Activated CD8-positive, alpha-beta memory T cell treated with anti-CD3 and anti-CD28 coated beads for 48 hours (primary cell): ENCODE measurements at regions not wholly inside any gene's neighbourhood (a gene's known extent, or its start where the extent isn't known, plus 50 kb on each side); places are given as distances from the start of the nearest gene placed in this dataset.

Source experiments
- DNase-seq, 3 experiments: peaks; one replicate each; pipeline ENCODE4 v3.0.0-alpha.2; 2020; ENCODE audit warnings: low read depth in 2 of 3, low spot score in 2 of 3

DNA sequence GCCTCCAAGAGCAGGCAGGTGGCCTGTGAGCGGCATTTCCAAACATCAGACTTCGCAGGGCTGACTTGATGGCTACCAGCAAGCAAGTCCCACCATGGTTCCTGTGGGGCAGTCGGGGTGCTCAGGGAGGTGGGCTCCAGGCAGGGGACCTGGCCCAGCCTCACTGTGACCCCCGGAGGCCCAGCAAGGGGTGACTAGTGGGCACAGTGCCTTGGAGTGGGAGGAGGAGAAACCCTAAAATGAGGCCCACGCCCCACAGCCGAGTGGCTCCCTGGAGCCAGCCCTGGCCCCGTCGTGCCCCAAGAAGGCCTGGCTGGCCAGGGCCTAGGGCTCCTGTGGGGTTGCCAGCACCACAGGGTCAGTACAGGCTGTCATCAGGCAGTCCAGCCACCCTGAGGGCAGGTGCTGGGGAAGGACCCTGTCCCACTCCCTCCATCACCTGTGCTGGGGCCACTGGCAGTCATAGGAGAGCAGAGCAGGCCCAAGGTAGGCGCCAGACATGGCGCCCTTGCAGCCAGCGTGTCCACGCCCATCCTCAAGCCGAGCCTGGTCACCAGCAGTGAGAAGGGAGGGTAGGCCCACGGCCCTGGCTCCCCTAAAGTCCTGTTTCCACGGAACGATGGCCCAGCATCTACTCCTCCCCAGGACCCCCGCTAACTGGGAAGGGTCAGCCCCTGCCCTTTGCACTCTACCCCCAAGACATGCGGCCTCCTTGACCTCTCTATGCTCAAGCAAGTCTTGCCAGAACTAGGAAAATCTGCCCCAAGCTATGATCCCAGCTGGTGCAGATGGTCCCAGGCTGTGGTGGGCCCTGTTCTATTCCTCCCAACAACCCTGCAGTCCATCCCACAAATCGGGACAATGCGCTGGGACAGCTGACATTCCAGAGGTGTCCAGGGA, 144.2 kb upstream of the C14orf180 start:
- no peak for DNase-seq

GRCh38 chr14:104436047-104436591, 143.4 kb upstream of the C14orf180 start:
- no peak for DNase-seq

DNA sequence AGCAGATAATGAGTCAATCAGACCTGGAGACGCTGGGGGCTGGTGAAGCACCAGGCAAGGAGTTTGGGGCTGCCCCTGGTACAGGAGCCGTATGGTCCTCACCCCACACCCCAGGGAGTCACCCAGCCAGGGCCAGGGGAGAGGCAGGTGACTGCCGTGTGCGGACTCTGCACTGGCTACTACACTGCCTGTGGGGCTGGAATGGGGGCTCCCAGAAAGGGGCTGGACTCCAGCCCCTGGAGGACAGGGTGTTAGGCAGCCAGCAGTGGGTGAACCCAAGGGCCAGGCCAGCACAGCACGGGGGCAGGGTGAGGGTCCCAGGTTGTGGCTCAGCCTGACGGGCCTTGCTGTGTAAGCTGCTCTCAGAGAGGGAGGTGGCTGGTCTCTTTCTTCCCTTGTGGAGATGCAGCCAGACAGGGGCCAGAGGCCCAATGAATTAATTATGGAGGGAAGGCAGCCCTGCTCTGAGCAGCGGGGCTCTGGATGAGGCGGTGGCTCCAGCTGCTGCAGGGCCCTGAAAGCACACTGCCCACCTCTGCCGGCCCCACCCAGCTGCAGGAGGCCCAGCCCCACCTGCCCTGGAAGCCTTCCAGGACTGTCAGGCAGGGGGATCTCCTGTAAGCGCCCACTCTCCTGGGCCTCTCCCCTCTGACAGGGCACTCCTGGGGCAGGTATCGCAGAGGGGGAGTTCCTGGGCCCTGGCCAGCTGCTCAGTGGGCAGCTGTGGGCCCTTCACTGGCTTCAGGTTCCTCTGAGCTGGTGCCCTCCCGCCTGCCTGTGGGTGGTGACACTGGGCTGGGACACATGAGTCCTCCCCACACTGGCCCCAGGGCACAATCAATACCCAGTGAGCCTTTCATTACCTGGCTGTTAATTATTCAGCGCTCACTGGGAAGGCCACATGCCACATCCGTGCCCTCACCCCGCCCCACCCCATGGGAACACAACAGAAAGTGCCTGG, 142.5 kb upstream of the C14orf180 start:
- no peak for DNase-seq

DNA sequence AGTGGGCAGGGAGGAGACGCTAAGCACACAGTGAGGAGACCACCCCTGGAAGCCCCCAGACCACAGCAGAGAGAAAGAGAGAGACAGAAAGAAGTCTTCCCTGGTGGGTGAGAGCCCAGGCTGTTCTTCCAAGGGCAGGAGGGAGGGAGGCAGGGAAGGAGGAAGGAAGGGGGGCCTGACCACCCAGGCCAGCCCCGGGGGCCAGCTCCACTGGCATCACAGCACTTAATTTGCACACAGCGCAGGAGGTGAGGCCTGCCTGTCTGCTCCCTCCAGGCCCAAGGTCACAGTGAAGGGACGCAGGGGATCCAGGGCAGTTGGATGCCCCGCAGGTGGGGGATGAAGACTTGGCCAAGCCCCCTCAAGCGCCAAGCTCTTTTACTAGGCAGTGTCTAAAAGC, 141.9 kb upstream of the C14orf180 start:
- DNase-seq, result no peak

GRCh38 chr14:104438166-104438887, 141.2 kb upstream of the C14orf180 start:
- DNase-seq, result no peak

DNA sequence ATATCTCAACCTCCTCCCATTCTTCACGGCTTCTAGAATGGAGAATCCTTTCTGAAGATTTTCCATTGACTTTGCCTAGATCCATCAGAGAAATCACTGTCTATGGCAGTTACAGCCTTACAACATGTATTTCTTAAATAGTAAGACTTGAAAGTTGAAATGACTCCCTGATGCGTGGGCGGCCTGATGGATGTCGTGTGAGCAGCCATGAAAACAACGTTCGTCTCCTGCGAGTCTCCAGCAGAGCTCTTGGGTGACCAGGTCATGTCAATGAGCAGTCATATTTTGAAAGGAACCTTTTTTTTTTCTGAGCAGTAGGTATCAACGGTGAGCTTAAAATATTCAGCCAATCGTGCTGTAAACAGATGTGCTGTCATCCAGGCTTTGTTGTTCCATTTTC, 139.9 kb upstream of the C14orf180 start:
- no peak for DNase-seq

GRCh38 chr14:104440297-104440956, 139.1 kb upstream of the C14orf180 start:
- DNase-seq, result no peak

- DNase-seq, result no peak
These were observed 138.1 kb upstream of the C14orf180 start for GRCh38 chr14:104441275-104442106.

DNA sequence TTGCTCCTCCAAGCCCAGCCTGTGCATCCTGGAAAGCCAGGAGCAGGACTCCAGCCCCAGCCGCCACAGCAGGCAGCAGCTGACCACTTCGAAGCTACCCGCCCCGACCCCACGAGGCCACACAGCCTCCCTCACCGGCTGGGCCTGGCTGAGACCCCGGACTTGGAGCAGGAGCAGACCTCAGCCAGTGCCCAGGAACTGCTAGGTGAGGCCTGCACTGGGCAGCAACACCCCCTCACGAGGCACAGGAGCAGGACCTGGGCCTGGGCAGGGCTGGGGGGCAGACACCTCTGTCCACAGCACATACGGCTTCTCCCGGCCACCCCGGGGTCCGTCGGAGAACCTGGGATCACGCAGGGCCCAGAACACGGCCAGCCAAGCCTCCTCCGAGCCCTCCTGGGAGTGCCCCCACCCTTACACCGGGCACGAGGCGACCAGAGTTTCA, 137.4 kb upstream of the C14orf180 start:
- no peak for DNase-seq

- DNase-seq, result no peak
These were observed 136.8 kb upstream of the C14orf180 start for GRCh38 chr14:104442631-104443390.

DNA sequence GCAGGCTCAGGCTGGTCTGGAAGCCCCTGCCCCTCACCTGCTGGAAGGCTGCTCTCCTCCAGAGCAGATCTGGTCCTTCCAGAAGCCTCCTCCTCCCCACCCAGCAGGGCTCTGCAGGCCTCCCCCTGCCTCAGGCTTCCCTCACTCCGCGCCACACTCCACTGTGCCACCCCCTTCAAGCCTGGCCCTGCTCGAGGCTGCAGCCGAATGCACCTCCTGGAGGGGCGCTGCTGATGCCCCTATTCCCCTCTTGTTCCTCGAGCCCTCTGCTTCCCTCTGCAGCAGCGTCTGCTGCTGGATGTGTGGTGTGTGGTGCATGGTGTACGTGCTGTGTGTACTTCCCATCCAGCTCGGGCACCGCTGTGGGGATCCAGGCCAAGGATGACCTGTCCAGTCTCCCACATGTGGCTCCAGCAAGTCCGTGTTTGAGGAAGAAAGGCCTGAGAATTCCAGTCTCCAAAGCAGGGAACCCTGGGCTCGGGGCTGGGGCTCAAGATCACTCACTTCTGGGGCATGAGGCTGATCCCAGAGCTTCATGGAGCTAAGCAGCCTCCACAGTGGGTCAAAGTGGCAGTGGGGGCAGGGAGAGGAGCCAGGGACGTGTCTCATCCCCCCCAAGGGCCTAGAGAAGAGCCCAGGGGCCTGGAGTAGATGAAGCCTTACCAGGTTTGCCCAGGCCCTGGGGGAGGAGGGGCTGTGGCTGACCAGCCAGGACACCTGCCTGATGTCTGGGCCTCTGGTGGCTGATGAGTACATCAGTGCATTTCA, 136.0 kb upstream of the C14orf180 start:
- DNase-seq, result no peak

DNA sequence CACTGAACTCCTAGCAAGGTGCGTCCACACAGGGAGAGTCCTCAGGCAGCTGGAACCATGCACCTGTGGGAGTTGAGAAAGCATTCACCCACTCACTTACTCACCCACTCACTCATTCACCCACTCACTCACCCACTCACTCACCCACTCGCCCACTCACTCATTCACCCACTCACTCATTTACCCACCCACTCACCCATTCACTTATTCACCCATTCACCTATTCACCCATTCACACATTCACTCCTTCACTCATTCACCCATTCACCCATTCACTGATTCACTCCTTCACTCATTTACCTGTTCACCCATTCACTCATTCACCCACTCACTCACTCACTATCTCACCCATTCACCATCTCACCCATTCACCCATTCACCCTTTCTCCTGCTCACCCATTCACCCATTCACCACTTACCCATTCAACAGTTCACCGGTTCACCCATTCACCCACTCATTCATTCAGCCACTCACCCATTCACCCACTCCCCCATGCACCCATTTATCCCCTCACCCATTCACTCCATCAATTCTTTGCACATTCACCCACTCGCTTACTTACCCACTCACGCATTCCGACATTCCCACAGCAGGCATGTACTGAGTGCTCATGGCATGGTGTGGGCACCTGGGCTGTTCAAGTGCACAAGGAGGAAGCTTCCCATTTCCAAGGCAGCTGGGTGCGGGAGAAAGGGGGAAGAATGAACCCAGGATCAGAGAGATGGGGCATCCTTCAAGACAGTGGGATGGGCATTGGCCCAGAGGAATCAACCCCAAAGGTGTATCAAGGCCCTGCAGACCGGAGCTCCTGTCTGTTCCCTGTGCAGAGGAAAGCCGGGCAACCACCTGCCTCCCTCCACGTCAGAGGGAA, 135.2 kb upstream of the C14orf180 start:
- no peak for DNase-seq

- no peak for DNase-seq
These were observed 134.5 kb upstream of the C14orf180 start for GRCh38 chr14:104445086-104445485.

DNA sequence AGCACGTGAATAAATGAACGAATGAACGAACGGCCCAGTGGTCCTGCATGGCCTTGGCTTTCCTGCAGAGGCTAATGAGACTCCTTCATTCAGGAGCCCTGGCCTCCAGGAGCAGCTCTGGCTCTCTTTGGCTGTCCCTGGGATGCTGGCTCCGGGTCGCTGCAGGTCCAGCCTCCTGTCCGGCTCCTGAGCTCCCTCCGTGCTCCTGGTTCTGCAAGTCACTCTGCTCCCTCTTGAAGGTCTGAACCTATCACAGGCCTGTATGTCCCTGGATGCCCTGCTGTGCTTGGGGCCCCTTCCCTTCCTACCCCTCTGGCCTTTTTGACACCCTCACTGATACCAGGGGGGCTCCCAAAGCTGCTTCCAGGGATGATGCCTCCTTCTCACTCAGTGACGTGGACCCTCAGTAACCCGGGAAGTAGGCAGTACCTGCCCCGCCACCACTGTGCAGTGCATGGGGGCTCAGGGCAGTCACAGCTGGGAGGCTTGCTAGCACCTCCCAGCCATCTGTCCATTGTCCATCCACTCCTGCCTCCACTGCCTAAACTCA, 133.7 kb upstream of the C14orf180 start:
- DNase-seq, result no peak

DNA sequence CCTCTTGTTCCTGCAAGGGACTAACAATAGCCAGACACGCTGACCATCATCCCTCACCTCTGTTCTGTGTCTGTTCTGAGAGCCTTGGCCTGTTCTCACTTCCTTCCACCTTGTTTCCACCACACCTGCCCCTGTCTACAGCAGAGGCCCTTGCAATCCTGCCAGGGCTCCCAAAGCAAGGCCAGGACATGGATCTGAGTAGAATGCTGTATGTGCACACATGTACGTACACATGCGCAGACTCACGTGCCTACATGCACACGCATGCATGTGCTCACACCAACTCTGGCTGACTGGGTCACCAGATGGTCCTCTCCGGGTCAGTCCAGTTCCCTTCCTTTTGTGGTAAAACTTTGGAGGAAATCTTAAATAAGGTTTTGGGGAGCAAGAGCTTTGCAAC, 133.0 kb upstream of the C14orf180 start:
- no peak for DNase-seq

GRCh38 chr14:104447750-104448149, 131.8 kb upstream of the C14orf180 start:
- DNase-seq, result no peak

GRCh38 chr14:104448321-104448720, 131.2 kb upstream of the C14orf180 start:
- no peak for DNase-seq
